GM18867 (cell line): ENCODE measurements at regions not wholly inside any gene's neighbourhood (a gene's known extent, or its start where the extent isn't known, plus 50 kb on each side); places are given as distances from the start of the nearest gene placed in this dataset.

Source experiments
- ATAC-seq: cut with Tn5 transposase; IDR thresholded peaks from one replicate; pipeline ENCODE4 v1.9.1; 2021; ENCODE audit warnings: mild to moderate bottlenecking, moderate library complexity; ENCODE audit not compliant: unreplicated experiment

DNA sequence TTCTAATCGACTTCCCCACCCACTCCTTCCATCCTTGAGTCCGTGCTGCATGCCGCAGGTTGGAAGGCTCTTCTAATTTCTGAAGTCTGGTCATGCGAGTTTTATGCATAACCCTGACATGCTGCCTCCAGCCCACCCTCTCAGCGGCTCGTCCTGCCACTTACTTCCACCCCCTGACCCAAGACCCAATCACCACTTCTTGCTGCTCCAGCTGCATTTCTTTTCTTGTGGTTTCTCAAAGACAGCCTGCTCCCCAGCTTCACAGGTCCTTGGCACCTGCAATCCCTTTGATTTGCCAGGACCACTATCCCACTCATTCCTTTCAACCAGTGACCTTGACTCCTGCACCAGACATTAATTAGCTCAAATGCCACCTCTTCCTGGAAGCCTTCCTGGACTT is 486.7 kb downstream of the VRK1 start:
- ATAC-seq, result no peak

DNA sequence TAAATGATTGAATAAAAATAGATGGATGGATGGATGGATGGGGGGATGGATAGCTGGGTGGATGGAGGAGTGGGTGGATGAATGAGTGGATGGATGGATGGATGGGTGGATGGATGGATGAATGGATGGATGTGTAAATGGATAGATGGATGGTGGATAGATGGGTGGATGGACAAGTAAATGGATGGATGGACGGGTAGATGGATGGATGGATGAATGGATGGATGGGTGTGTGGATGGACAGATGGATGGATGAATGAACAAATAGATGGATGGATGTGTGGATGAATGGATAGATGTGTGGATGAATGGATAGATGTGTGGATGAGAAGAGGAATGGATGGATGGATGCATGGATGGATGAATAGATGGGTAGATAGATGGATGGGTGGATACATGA is 490.8 kb downstream of the VRK1 start:
- no peak for ATAC-seq

DNA sequence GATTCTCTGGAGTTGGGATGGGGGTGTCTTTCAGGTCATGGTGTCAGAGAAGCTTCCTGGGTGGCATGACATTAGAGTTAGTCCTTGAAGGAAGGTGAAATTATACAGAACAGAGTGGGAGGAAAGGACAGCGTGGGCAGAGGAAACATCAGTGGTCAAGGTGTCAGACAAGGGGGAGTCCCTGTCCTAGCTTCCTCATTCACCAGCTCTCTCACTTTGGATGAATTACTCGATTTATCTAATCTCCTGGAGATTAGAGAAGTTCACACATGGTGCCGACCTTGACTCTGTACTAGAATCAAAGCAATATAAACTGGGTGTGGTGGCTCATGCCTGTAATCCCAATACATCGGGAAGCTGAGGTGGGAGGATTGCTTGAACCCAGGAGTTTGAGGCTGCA is 492.9 kb downstream of the VRK1 start:
- peak; percentile 82 for ATAC-seq

DNA sequence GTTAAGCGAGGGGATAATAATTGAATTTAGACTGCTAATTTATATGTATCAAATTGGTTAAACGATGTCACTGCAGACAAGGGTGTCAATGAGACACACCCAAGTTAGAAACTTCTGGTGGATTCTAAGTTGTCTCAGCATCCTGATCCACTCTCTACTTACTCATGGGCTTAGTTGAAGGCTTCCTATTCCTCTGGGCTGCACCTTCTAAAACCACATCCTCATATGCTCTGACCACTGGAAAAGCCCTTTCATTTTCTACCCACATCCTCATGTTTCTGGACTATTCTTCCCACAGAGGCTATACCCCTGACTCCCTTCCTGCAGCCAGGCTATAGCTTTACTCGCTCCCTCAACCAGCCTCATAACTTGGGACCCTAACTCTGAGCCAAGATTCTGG is 493.8 kb downstream of the VRK1 start:
- no peak for ATAC-seq

DNA sequence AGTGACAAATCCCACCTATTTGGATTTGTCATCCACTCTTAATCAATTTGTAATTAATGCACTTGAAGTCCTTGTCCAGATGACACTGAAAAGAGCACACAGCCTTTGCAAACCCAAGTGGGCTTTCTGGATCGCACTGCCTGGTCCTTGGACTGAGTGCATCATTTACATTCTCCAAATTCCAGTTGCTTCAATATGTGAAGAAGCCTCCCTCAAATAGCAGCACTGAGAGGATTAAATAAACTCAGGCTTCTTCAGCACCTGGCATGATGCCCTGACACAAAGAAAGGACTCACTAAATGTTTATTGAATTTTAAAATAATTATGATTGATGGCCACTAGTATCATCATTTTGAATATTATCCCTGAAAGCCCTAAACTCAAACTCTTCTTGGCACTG is 496.5 kb downstream of the VRK1 start:
- ATAC-seq, result no peak

DNA sequence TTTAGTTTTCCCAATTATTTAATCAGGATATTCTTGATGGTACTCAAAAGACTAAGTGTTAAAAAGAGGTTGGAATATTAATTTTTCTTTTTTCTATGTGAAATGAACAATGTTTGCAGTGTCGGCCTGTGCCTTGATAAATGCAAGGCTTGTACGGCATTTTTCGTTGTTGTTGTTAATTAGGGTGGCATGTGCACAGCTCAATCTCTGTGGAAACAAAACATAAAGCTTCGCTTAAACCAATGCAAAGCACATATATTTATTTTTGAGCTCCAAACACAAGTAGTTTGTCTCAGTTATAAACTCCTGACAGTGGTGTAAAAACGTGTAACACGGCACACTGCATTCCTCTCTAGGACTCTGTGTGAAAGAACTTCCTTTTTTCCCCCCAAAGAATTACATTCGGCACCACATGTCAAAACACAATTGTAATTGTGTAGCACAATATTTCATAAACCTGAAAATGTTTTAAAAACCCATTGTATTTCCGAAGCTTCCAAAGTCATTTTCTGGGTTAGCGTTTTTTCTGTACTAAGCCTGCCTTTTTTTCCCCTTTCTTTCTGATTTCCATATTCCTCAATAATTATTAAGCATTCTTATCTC is 498.0 kb downstream of the VRK1 start:
- no peak for ATAC-seq

DNA sequence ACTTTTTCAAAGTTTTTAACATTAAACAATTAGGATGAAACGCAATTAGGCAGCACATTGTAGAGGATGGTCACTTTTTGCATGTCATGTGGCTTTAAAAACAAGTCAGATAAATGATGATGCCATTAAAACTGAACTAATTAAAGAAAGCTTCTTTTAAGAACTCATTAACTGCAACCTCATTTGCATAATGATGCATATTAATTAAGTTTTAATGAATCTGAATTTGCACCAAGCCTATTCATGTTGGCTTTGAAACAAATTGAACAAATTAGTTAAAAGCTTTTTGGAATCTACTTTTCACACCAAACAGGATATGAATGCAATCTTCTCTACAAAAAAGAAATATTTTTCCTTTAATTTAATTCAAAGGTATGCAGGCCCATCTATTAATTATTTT is 499.0 kb downstream of the VRK1 start:
- ATAC-seq, result no peak

DNA sequence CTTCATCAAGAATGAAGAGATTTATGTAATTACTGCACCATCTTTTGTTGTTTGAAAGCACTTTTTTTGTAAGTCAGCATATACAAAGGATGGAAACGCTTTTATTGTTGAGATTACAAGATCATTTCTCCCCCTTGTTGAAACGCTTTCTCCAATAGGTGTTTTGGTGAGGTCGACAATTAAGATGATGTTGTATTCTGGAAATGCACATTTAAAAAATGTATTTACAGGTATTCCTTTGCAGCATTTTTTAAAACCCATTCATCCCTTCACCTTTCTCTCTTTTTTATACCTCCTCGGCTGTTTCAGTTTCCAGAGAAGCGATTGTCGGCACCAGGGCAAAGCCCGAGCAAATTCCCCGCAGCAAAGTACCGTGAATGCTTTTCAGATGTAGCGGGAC is 499.9 kb downstream of the VRK1 start:
- ATAC-seq, result no peak

DNA sequence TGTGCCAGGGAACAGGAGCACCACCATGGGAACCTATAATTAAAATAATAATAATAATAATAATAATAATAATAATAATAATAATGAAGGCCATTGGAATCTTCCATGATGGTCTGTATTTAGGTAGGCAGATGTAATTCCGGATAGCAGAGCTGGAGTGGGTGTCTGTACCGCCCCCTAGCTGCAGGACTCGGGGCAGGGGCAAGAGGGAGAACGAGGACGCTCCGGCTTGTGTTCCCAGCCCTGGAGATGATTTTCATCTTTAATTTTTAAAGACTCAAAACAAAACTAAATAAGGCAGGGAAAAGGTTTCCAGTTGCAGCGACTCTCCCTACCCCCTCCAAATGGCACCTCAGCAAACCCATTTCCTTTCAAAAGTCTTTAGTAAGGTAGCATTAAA is 501.1 kb downstream of the VRK1 start:
- ATAC-seq, result no peak

DNA sequence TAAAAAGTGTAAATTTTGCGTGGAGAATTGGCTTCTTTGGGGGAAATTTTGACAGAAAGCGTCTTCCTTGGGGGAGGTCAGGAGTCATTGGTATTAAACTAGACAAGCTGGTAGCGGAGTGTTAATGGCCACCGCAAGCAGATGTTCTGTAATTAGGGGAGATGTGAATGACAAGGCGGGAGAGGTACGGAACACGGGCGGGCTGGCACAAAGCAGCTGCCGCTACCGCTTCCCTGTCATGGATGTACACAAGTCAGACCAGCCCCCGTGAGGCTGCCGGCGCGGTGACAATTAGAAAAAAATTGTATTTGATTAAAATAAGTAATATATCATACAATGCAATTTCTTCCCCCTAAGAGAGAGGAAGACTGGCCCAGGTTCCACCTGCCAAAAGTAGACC is 501.6 kb downstream of the VRK1 start:
- no peak for ATAC-seq

DNA sequence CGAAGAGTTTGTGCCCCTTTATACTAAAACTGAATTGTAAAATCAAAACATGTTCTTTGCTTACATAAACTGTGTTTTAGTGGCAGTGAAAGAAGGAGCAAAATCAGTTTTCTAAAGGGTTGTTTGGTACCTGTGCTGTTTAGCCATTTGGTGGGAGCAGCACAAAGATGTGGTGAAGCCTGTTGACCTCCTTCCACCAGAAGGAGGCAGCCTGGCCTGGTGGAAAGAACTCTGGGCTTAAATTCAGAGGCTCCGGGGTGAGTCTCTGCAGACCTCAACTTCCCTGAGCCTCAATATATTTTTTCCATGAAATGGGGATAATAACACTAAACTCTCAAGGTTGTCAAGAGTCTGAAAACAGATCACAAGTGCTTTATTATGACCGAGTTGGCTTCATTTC is 502.5 kb downstream of the VRK1 start:
- ATAC-seq, result no peak

DNA sequence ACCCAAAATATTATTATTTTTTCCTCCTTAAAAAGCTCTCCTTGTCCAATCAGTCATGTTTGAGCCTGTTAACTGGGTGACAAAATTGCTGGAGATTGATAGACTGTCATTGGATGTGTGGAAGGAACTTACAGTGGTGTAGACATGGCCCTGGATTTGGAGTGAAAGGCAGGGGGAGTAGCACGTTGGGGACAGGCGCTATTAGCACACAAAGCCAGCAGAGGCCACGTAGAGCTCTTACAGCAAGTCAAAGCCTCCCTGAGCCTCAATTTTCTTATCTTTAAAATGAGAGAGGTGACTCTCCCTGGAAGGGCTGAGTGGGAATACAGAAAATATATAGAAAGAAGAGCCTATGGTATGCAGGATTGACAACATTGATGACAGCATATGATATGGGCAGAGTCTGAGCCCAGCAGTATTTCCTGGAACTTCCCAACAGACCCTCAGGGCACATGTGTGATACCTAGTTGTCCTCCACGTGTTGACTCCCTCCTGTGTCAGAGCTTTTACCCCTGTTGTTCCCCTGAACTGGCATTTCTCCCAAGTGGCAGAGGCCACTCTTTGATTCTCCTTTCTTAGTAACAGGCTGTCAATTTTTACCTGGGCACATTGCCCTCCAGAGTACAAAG is 504.9 kb downstream of the VRK1 start:
- no peak for ATAC-seq

DNA sequence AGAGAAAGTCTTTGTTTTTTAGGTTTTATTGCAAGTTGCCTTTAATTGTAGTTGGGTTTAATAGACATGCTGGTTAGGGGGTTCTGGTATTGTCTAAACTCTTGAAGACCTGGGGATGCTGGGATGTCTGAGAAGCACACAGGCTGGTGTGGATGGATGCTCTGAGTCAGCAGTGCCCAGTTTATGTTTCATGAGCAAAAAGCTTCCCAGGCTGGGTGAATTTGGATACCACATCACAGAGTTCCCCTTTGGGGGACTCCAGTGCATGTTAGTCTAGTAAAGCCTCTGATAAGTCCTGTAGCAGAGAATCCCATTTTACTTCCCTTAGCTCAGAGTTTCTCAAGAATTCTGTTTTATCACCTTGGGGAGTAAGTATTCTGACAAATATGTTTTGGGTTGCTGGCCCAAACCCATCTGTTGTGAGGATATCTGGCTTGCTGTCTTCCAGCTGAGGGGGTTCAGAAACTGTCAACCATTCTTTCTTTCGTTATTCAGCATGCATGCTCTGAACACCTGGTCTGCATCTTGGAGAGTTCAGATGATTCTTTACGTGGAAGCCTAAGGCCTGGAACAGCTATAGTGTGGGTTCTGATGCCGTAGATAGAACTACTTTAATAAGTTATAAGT is 509.1 kb downstream of the VRK1 start:
- ATAC-seq, result peak; percentile 72

DNA sequence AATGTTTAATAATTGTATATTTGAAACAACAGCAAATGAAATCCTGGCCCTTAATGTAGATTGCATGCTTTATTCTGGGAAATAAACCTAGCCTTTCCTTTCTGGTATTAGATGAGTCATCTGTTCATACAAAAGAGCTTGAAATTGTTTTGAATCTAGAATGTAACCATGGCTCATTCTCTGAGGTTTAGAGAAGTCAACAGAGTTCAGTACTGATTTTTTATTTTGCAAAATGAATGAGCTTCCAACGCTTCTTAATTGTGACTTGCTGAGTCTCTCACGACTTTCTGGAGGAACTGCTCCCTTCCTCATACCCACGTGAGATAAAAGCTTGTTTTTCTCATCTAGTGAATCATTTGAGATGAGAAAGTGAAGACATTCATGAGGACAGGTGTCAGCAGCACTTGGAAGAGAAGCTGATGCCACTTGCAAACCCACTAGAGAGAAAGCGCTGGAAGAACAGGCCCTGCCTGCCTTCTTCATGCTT is 509.6 kb downstream of the VRK1 start:
- ATAC-seq, result peak; percentile 63

DNA sequence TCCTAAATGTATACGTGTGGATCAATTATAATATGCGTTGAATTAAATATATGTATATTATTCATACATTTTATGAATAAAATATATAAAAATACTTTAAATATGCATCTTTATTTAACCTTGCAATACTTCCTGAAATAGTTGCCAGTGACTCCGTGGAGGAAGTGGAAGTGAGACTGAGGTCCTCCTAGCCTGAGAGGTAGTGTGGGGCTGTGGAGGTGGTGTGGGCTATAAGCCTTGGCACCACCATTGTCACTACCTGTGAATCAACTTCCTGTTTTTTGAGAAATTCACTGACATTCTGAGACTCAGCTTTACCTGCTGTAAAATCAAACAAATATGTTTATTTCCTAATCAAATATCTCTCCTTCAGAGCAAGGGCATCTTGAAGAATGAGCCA is 514.2 kb downstream of the VRK1 start:
- no peak for ATAC-seq

DNA sequence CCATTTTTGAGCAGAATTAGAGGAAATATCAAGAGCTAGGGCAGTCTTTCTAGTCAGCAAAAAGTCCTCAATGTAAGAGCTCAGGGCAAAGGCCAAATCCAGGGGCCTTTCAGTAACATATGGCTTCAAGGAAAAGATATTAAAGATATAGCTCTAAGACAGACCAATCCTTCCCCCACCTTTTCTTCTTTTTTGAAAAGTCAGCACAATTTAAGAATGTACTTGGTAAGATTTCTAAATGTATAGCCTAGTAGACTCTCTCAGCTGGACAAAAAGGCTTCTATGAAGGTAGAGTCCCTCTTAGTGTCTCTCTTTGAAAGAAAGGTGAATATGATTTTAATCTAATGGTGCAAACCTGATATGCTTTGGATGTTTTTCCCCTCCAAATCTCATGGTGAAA is 515.7 kb downstream of the VRK1 start:
- ATAC-seq, result no peak

DNA sequence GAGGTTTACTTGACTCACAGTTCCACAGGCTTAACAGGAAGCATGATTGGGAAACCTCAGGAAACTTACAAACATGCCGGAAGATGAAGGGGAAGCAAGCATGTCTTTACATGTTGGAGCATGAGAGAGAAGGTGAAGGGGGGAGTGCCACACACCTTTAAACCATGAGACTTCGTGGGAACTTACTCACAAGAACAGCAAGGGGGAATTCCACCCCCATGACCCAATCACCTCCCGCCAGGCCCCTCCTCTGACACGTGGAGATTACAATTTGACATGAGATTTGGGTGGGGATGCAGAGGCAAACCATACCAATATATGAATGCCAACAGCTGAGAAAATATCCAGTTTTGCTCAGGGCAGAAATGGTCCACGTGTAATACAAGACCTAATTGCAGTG is 518.6 kb downstream of the VRK1 start:
- ATAC-seq, result no peak

DNA sequence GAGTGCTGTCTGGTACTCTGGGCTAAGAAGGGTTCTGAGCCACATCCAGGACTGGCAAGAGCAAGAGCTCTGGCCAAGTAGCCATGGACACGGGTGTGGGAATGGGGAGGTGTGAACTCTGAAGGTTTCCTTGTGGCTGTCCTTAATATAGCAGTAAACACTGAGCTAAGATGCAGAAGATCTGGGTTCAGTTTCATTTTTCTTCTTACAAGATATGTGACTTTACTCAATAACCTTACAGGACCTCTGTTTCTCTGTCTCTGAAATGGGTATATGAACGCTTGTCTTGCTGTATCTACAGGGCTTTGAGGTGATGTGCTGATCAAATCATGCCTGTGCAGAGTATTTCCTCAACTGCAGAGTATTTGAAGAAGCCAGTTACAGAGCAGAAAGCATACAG is 521.2 kb downstream of the VRK1 start:
- peak; percentile 37 for ATAC-seq

DNA sequence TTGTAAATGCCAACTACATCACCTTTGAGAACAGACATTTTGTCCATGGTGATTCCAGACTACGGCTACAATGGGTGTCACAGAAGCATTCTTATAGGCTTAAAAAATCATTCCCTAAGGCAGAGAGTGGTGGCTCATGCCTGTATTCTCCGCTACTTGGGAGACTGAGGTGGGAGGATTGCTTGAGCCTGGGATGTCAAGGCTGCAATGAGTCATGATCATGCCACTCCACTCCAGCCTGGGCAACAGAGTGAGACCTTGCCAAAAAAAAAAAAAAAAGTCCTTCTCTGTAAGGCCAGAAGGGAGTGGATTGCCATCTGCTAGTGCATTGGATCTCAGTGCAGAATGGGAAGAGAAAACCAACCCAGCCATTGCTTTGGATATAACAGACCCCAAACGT is 522.5 kb downstream of the VRK1 start:
- ATAC-seq, result no peak

DNA sequence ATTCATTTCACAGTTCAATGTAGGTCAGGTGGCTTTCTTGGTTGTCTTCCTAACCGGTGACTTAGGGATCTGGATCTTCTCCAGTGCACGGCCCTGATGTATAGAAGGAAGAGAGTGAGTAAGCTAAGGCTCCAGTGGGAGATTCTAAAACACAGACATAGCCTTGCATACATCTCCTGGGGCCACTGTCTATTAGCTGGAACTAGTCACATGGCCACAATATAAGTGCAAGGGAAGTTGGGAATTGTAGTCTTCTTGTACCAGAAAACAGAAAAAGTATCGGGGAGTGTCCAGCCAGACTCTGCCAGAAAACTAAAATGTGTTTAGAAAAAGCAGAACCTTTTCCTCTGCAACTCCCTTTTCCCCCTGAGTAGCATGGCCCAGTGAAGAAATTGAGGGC is 531.6 kb downstream of the VRK1 start:
- ATAC-seq, result no peak

DNA sequence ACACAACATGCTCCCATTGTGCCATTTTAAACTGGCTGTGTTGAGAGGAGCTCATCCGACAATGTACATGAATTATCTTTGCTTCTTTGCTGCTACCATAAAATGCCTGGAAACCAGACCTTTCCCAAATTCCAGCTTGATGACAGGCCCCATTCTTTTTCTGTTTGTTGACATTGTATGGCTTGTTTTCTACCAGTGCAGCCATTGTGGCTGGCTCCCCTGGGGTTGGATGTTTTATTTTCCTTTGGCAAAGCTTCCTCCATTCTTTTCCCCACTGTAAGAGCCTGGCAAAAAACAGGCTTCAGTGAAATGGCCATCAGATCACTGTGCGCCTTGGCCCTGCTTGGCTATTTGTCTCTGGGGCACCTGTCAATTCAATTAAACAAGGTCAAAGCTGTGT is 532.5 kb downstream of the VRK1 start:
- ATAC-seq, result no peak

DNA sequence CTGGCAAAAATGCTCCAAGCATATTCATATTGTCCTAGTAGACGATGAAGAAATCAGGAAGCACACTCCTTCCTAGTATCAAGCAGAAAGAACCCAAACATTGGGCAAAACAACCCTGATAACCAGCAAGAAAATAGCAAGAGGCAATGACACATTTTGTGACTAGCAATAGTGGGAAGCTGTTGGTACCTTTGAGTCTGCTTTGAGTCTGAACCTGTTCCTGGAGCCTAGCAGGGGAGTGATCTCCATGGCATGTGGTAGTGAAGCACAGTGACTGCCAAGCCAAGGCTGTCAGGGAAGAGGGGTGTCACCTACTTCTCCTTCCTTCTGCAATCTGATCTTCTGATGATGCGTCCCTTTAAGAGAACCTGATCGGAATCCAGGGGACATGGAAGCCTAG is 533.9 kb downstream of the VRK1 start:
- ATAC-seq, result no peak

DNA sequence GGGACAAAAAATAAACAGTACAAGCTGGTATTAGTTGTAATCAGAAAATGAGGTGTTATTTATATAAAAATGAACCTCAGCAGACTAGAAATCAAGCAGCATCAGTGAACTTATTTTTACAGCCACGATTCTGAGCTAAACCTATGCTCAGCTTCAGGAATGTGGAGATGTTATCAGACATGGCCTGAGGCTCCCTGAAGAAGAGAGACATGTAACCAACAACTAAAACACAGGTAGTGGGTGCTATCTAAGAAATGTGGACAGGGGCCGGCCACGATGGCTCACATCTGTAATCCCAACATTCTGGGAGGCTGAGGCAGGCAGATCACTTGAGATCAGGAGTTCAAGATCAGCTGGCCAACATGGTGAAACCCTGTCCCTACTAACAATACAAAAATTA is 534.3 kb downstream of the VRK1 start:
- ATAC-seq, result no peak
